Stomach (tissue), 4 donors: ENCODE measurements at regions not wholly inside any gene's neighbourhood (a gene's known extent, or its start where the extent isn't known, plus 50 kb on each side); places are given as distances from the start of the nearest gene placed in this dataset.
"Not testable (repeated sequence)": the region's sequence is repeated elsewhere in the genome, so short reads cannot be mapped to it uniquely, and the experiment has no call there.

Source experiments
- EP300 ChIP-seq: sonication (generic); formaldehyde crosslinking; IDR thresholded peaks from one replicate; pipeline ENCODE4 v1.6.1; 2017; ENCODE audit warnings: antibody characterized with exemption
- POLR2A ChIP-seq, 4 donors: fragments of 450-650 bp; IDR thresholded peaks; one replicate each; pipeline ENCODE4 v1.6.1; 2016; ENCODE audit warnings: antibody characterized with exemption in 4 of 4, control low read depth in 2 of 4, mild to moderate bottlenecking in 1 of 4, moderate library complexity in 1 of 4
- TF ChIP-seq, protein P1 (sequence below), 7 experiments: fragments of 450-650 bp in 4 of 7; fragments of 200-600 bp in 3 of 7; sonication (generic) in 3 of 7; IDR thresholded peaks; one replicate each; pipeline ENCODE4 v1.5.1; 2016 to 2019; ENCODE audit warnings: antibody characterized with exemption in 7 of 7, control low read depth in 2 of 7, mild to moderate bottlenecking in 1 of 7

DNA sequence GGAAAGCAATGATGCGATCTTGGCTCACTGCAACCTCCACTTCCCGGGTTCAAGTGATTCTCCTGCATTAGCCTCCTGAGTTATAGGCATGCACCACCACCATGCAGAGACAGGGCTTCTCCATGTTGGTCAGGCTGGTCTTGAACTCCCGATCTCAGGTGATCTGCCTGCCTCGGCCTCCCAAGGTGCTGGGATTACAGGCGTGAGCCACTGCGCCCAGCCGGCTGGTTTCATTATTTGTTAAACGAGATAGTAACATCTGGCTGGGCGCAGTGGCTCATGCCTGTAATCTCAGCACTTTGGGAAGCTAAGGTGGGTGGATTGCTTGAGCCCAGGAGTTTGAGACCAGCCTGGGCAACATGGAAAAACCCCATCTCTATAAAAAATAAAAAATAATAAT is 86.1 kb downstream of the XRCC2 start:
- TF ChIP-seq POLR2A (IDR thresholded peaks at IDR 0.05); EP300: not testable (repeated sequence)
- TF ChIP-seq, protein P1, sequence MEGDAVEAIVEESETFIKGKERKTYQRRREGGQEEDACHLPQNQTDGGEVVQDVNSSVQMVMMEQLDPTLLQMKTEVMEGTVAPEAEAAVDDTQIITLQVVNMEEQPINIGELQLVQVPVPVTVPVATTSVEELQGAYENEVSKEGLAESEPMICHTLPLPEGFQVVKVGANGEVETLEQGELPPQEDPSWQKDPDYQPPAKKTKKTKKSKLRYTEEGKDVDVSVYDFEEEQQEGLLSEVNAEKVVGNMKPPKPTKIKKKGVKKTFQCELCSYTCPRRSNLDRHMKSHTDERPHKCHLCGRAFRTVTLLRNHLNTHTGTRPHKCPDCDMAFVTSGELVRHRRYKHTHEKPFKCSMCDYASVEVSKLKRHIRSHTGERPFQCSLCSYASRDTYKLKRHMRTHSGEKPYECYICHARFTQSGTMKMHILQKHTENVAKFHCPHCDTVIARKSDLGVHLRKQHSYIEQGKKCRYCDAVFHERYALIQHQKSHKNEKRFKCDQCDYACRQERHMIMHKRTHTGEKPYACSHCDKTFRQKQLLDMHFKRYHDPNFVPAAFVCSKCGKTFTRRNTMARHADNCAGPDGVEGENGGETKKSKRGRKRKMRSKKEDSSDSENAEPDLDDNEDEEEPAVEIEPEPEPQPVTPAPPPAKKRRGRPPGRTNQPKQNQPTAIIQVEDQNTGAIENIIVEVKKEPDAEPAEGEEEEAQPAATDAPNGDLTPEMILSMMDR (IDR thresholded peaks at IDR 0.05) = not testable (repeated sequence)
